Spleen (tissue), 7 donors: ENCODE measurements at regions not wholly inside any gene's neighbourhood (a gene's known extent, or its start where the extent isn't known, plus 50 kb on each side); places are given as distances from the start of the nearest gene placed in this dataset.

Experiments
- CTCF ChIP-seq, 11 experiments: fragments of 200-600 bp in 7 of 11; fragments of 450-650 bp in 4 of 11; sonication (generic) in 4 of 11; IDR thresholded peaks in 8 of 11; conservative IDR thresholded peaks in 3 of 11; 1 replicate in 7 of 11; 2 replicates in 4 of 11; pipeline versions ENCODE4 v1.4.0 to v1.8.0; 2016 to 2021; ENCODE audit warnings: antibody characterized with exemption in 11 of 11, inconsistent platforms in 4 of 11, mild to moderate bottlenecking in 1 of 11
- POLR2A ChIP-seq, 3 donors: fragments of 450-650 bp; IDR thresholded peaks; one replicate each; pipeline ENCODE4 v1.5.1; 2017; ENCODE audit warnings: antibody characterized with exemption in 3 of 3, mild to moderate bottlenecking in 1 of 3
- donor health status: DM: no; HTN: no; CAD: no; lungs with moderate emphysema.
- donor health status: DM: no; HTN: no; CAD: no.
- donor health status: DM: no; HTN: no; CAD: no.

- no peak for TF ChIP-seq POLR2A (IDR thresholded peaks at IDR 0.05)
- no peak for TF ChIP-seq CTCF (IDR thresholded peaks at IDR 0.05 in 8 of 11, conservative IDR thresholded peaks at IDR 0.05 in 3 of 11)
These were observed 56.8 kb upstream of the PARP11 start for GRCh38 chr12:3929875-3930615.
